Muscle of arm (tissue), 1 donor: ENCODE measurements at regions not wholly inside any gene's neighbourhood (a gene's known extent, or its start where the extent isn't known, plus 50 kb on each side); places are given as distances from the start of the nearest gene placed in this dataset.
"Not testable (repeated sequence)": the region's sequence is repeated elsewhere in the genome, so short reads cannot be mapped to it uniquely, and the experiment has no call there.

Experiments used
- DNase-seq: peaks from one replicate; pipeline ENCODE4 v3.0.0-alpha.2; 2013

DNA sequence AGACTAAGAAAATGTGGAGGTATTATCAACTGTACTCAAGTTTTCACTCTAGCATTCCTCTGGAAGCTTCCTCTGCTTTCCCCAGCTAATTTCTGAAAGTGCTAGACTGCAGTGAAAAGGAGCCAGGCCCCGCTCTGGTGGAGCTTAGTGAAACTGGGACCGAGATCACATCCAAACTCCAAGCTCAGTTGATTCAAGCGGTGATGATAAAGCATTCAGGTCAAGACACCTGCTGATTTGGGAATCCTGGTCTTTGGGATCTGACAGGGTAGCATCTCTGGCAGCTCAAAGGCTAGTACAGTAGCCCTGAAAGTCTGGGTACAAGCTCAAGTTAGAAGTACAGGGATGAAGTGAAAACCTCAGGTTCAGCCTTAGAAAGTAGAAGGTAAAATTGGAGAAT is 120.2 kb upstream of the CRIM1 start:
- DNase-seq: no peak

DNA sequence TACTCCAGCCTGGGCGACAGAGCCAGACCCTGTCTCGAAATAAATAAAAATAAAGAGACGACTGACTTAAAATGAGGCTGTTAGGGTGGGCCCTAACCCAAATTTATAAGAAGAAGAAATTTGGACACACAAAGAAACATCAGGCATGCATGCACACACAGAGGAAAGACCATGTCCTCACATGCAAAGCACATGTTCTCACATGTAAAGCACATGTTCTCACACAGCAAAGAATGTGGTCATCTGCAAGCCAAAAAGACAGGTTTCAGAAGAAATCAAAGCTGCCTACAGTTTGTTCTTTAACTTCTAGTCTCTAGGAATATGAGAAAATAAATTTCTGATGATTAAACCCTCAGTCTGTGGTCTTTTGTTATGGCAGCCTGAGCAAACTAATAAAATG is 132.3 kb upstream of the CRIM1 start:
- no peak for DNase-seq

DNA sequence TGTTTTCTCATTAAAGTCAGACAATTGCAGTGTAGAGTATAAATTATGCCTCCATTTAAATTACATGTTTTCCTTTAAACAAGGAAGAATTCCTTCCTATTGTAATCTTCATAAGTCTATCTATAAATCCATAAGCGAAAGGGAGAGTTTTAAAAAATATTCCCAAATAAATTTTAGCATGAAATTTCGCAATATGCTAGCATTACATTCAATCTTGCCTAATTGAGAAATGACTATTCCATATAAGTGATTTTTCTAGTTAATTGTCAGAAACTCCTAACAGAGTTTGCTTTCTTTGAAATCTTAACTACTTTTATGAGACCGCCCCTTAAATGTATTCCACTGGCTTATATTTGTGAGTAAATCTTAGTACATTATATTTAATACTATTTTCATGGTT is 133.1 kb upstream of the CRIM1 start:
- no peak for DNase-seq

- DNase-seq: no peak
Measured at GRCh38 chr2:36214691-36215090, 140.9 kb upstream of the CRIM1 start.

GRCh38 chr2:36203366-36203765 is 152.2 kb upstream of the CRIM1 start:
- DNase-seq: no peak

DNA sequence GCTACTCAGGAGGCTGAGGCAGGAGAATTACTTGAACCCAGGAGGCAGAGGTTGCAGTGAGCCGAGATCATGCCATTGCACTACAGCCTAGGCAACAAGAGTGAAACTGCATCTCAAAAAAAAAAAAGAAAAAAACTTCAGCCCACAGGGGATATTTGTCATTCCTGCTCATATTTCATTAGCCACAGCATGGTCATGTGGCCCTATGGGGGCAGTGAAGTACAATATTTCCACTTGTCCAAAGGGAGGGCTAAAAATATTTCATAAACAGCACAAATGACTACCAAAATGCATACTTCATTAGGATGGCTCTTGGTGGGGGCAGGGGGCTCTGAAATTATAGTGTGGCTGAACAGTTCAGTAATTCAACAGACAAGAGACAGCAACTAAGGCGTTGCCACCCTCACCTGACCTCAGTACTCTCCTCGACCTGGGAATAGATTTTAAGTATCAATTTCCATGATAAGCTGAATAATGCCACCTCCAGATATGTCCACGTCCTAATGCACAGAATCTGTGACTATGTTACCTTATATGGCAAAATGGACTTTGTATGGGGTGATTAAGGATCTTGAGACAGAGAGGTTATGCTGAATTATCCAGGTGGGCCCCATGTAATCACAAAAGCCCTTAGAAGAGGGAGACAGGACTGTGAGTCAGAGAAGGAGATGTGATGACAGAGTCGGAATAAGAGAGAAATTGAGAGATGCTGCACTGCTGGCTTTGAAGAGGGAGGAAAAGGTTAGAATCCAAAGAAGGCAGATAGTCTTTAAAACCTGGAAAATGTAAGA is 158.2 kb upstream of the CRIM1 start:
- no peak for DNase-seq

- no peak for DNase-seq
Measured at GRCh38 chr2:36193680-36194079, 161.9 kb upstream of the CRIM1 start.

DNA sequence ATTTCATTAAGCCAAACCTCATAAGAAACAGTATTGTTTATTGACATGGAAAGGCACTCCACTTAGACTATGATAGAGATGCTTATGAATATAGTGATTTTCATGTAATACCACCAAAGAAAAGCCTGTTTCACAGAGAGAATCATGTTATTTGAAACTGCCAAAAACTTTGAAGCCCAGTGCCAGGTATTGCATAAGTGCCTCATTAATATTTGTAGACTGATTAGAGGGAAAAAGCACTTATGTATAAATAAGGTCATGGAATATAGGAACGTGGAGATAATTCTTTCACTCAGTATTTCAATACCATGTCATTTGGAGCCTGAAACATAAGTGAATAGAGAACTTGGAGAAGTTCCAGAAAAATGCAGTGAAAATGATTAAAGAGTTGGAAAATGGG is 162.6 kb upstream of the CRIM1 start:
- DNase-seq: no peak

- DNase-seq: no peak
Measured at GRCh38 chr2:36190097-36190496, 165.5 kb upstream of the CRIM1 start.

GRCh38 chr2:36185624-36186023 is 170.0 kb upstream of the CRIM1 start:
- DNase-seq: no peak

GRCh38 chr2:36184848-36185247 is 170.7 kb upstream of the CRIM1 start:
- no peak for DNase-seq

DNA sequence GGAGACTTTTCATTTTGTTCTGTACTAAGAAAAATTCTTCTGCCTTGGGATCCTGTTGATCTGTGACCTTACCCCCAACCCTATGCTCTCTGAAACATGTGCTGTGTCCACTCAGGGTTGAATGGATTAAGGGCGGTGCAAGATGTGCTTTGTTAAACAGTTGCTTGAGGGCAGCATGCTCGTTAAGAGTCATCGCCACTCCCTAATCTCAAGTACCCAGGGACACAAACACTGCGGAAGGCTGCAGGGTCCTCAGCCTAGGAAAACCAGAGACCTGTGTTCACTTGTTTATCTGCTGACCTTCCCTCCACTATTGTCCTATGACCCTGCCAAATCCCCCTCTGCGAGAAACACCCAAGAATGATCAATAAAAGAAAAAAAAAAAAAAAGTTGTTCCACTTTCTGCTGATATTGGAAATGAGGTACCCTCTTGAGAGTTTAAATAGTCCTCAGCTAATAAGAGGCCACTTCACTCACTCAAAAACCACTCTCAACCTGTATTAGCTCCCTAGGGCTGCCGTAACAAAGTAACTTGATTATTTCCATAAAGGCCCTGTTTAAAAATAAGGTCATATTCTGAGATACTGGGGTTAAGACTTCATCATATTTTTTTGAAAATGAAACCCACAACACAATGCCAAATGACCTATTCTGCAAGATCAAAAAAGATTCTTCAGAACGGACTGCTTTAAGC is 174.6 kb upstream of the CRIM1 start:
- DNase-seq: not testable (repeated sequence)

DNA sequence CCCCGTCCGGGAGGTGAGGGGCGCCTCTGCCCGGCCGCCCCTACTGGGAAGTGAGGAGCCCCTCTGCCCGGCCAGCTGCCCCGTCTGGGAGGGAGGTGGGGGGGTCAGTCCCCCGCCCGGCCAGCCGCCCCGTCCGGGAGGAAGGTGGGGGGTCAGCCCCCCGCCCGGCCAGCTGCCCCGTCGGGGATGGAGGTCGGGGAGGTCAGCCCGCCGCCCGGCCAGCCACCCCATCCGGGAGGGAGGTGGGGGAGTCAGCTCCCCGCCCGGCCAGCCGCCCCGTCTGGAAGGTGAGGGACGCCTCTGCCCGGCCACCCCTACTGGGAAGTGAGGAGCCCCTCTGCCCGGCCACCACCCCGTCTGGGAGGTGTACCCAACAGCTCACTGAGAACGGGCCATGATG is 175.3 kb upstream of the CRIM1 start:
- DNase-seq: not testable (repeated sequence)

DNA sequence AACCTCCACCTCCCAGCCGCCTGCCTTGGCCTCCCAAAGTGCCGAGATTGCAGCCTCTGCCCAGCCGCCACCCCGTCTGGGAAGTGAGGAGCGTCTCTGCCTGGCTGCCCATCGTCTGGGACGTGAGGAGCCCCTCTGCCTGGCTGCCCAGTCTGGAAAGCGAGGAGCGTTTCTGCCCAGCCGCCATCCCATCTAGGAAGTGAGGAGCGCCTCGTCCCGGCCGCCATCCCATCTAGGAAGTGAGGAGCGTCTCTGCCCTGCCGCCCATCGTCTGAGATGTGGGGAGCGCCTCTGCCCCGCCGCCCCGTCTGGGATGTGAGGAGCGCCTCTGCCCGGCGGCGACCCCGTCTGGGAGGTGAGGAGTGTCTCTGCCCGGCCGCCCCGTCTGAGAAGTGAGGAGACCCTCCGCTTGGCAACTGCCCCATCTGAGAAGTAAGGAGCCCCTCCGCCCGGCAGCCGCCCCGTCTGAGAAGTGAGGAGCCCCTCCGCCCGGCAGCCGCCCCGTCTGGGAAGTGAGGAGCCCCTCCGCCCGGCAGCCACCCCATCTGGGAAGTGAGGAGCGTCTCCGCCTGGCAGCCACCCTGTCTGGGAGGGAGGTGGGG is 175.8 kb upstream of the CRIM1 start:
- not testable (repeated sequence) for DNase-seq

GRCh38 chr2:36178384-36178783 is 177.2 kb upstream of the CRIM1 start:
- no peak for DNase-seq

DNA sequence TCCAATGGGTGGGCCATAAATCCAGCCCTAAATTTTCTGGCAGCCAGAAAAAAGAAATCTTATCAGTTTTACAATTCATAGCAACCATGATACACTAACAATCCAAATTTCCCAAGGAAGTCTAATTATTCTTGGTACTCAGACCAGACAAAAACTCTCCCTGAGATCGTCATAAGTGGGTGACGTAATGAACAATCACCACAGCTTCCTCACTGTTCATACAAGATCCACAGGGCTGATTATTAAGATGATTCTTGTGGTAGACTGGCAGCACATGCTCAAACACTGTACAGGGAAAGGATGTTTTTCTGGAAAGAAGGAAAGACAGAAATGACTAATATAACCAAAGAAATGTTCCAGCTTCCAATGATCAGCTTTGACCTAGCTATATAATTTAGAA is 178.3 kb upstream of the CRIM1 start:
- no peak for DNase-seq

DNA sequence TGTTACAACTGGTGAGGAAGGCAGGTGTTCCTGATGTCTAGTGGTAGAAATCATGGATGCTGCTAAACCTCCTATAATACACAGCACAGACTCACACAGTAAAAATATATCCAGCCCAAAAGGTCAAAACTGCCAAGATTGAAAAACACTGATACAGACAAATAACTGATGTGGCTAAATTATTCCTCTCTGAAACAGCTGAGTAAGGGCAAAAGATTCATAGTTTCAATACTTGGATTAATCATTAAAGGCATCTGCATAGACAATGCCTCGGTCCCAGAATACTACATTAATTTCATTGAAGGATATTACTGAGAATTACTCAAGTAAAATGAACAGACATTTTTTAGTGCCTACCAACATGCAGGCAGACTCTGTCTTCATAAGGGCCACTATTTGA is 180.7 kb upstream of the CRIM1 start:
- DNase-seq: no peak

GRCh38 chr2:36173760-36174404 is 181.7 kb upstream of the CRIM1 start:
- no peak for DNase-seq

DNA sequence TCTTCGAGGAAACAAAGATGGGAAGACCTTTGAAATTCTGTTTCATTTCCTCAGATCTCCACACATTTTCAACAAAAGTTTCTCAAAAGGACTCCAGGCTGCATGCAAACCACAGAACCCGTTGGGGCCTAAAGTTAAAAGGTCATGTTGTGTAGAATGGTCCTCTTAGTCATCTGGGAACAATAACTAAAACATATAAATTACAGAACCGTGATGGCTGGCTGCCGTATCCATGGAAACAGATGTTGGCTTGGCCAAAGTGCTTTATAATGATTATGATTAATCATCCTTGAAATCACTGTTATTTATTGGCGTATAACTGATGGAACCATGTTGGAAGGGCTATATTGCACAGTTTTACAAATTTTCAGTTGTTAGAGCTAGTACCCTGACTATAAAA is 182.8 kb upstream of the CRIM1 start:
- no peak for DNase-seq

- DNase-seq: no peak
Measured at GRCh38 chr2:36170805-36171204, 184.8 kb upstream of the CRIM1 start.

DNA sequence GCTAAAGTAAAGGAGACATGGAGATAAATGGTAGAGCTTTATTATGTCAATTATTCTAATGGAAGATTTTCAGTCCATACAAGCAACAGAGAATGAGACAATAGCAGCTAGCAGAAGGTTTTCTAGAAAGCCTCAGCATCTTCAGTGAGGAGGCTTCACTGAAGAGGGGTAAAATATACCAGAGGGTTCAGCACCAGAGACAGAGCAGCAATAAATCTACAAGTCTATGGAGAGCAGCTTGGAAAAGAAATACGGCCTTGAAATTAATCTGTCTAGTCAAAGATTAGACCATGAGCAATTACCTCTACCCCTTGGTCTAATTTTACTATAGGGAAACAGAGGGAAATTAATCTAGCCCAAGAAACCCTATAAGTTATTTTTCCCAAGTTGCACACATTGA is 185.7 kb upstream of the CRIM1 start:
- no peak for DNase-seq

GRCh38 chr2:36168115-36168514 is 187.5 kb upstream of the CRIM1 start:
- no peak for DNase-seq

DNA sequence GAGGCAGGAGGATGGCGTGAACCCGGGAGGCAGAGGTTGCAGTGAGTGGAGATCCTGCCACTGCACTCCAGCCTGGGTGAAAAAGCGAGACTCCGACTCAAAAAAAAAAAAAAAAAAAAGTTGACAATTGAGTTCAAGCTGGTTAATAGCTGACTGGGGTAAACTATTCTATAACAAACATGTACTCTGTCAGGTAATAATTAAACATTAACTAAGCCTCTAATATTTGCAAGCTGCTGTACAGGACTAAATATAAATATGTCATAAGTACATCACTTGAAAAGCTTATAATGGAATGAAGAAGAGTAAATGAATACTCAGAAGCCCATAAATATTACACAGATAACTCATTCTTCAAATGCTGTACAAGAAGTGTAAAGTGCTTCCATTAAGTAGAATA is 190.4 kb upstream of the CRIM1 start:
- DNase-seq: no peak
